ENCODE measurements at regions not wholly inside any gene's neighbourhood (a gene's known extent, or its start where the extent isn't known, plus 50 kb on each side); places are given as distances from the start of the nearest gene placed in this dataset.

DNA sequence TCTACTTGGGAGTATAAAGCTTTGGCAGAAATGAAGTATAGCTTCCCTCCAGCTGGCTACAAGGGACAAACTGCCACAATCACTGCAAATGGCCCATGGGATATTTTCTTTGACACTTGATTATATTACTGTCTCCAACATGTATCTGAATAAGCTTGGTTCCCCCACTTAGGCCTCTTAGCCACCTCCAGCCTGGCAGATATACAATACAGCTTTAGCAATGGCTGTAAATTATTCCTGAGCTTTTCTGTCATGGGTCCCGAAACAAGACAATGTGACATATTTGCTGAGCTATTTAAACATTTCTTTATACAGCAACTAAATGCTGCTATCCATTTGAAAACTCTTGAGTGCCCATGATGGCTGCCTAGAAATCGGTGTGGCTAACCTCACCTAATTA lies 406.2 kb downstream of the SUCLG1 start:
- Histone ChIP-seq H3K9me3 (ENCODE audit: insufficient read depth, low read depth, low read length) (no peaks in the 10 kb centered on the region), H3K9ac (ENCODE audit: low read depth, low read length) (no peak overlapping the region), H3K27me3 (ENCODE audit: insufficient read depth, low read length) (no peaks in the 10 kb centered on the region), H3K27ac (ENCODE audit: low read depth, low read length) (no peak overlapping the region), H3K4me1 (ENCODE audit: insufficient read depth, low read length) (no peaks in the 10 kb centered on the region), H3K4me3 (ENCODE audit: low read length) (no peak overlapping the region), H3K36me3 (ENCODE audit: insufficient read depth, low read length) (no peaks in the 10 kb centered on the region)
- 69% methylated on average over 2 of the region's 2 CpGs for WGBS

DNA sequence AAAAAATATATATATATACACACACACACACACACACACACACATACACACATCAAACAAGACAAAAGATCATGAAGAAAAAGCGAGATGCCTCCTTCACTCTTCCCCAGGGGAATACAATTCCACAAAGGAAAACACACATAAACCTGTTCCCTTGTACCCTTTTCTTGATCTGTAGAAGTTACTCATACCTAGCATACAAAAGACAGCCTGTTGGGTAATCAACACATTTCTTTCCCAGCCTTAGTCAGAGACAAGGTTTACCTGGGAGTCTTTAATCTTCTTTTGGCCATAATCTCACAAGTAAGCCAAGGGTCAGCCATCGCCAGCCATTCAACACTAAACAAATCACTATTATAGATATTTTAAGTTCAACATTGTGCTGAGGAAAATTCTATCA lies 407.0 kb downstream of the SUCLG1 start:
- no peaks in the 10 kb centered on the region for H3K27me3 ChIP-seq (ENCODE audit: insufficient read depth, low read length)
- no peaks in the 10 kb centered on the region for H3K9me3 ChIP-seq (ENCODE audit: insufficient read depth, low read depth, low read length)
- H3K4me1 ChIP-seq (ENCODE audit: insufficient read depth, low read length), result no peaks in the 10 kb centered on the region
- H3K9ac ChIP-seq (ENCODE audit: low read depth, low read length), result no peak overlapping the region
- WGBS, result 100% methylated on average over 1 of the region's 2 CpGs
- H3K36me3 ChIP-seq (ENCODE audit: insufficient read depth, low read length), result no peaks in the 10 kb centered on the region
- no peak overlapping the region for H3K27ac ChIP-seq (ENCODE audit: low read depth, low read length)
- H3K4me3 ChIP-seq (ENCODE audit: low read length), result no peak overlapping the region

DNA sequence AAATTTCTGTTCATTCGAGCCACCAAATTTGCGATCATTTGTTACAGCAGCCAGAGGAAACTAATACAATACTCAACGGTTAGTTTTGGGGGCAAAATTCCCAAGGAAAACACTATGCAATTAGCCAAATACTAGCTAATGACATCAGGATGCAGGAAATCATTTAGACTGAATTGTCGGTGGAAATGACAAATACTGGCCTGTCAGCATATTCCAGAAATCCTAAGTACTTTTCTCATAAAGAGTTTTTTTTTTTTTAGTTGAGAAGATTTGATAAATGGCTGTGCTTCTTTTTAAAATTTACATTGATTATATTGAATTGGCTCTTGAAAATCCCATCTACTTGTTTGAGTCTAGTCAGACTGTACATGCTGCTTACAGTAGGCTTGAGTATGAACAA lies 410.1 kb downstream of the SUCLG1 start:
- Histone ChIP-seq H3K27ac (ENCODE audit: low read depth, low read length) (no peak overlapping the region), H3K9ac (ENCODE audit: low read depth, low read length) (no peak overlapping the region), H3K4me3 (ENCODE audit: low read length) (no peak overlapping the region), H3K4me1 (ENCODE audit: insufficient read depth, low read length) (no peaks in the 10 kb centered on the region), H3K27me3 (ENCODE audit: insufficient read depth, low read length) (no peaks in the 10 kb centered on the region), H3K9me3 (ENCODE audit: insufficient read depth, low read depth, low read length) (no peaks in the 10 kb centered on the region), H3K36me3 (ENCODE audit: insufficient read depth, low read length) (no peaks in the 10 kb centered on the region)
- 98% methylated on average over 4 of the region's 4 CpGs for WGBS

DNA sequence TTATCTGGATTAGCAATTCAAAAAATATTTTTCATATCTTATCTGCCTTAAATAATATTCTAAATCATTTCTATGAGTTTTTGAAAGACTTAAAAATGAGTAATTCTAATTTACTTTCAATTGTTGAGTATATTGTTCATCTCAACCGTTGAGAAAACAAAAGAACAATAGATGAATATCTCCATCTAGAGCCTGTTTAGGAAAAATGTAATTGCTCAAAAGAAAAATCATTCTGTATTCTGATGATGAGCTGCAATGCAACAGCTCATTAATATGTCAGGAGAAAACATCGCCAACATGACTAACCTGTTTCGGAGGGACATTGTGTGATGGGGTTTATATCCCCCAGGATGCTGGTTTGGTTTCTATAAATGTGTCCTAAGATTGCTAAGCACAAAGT lies 417.6 kb downstream of the SUCLG1 start:
- 99% methylated on average over 2 of the region's 3 CpGs for WGBS

DNA sequence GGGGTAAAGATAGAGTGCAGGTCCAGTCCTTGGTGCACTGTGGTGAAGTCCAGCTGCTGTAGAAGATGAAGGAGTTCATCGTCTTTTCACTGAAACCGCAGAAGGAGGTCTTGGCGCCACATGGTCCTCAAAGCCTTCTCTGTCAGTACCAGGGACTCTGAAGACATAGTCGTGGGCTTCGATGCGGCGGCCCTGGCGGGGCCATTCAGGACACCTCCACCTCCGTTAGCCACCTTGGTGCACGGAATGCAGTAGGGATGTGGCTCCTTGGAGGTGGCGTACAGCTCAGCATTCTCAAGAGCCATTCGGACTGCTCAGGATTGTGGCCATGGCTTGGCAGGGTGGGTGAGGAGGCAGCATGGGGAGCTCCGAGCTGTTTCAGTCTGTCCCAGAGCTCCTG lies 418.8 kb downstream of the SUCLG1 start:
- Histone ChIP-seq H3K36me3 (ENCODE audit: insufficient read depth, low read length) (no peaks in the 10 kb centered on the region), H3K4me3 (ENCODE audit: low read length) (no peak overlapping the region), H3K4me1 (ENCODE audit: insufficient read depth, low read length) (no peaks in the 10 kb centered on the region), H3K27ac (ENCODE audit: low read depth, low read length) (no peak overlapping the region), H3K9me3 (ENCODE audit: insufficient read depth, low read depth, low read length) (no peaks in the 10 kb centered on the region), H3K27me3 (ENCODE audit: insufficient read depth, low read length) (no peaks in the 10 kb centered on the region), H3K9ac (ENCODE audit: low read depth, low read length) (no peak overlapping the region)
- 97% methylated on average over 13 of the region's 13 CpGs for WGBS

More for the DNA sequence above, 417.6 kb downstream of the SUCLG1 start:
- Histone ChIP-seq H3K27me3 (ENCODE audit: insufficient read depth, low read length) (no peaks in the 10 kb centered on the region), H3K27ac (ENCODE audit: low read depth, low read length) (no peak overlapping the region), H3K9me3 (ENCODE audit: insufficient read depth, low read depth, low read length) (no peaks in the 10 kb centered on the region), H3K4me3 (ENCODE audit: low read length) (no peak overlapping the region), H3K9ac (ENCODE audit: low read depth, low read length) (no peak overlapping the region), H3K36me3 (ENCODE audit: insufficient read depth, low read length) (no peaks in the 10 kb centered on the region), H3K4me1 (ENCODE audit: insufficient read depth, low read length) (no peaks in the 10 kb centered on the region)

DNA sequence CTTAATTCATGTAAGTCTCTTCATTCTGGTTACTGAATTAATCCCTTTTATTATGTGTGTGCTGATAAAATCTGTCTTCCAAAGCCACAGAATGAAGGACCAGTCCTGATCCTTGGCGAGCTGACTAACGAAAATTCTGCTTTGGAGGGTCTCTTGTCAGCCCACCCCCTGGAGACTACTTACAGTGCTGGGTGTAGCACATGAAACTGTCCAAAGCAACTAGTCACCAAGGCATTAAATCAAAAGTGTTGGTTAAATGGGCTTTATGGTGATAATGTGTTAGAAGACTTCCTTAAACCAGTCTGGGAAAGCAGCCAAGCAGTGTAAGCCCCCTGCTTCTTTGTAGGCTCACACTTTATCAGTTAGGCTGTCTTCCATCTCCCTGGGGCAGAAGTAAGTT lies 420.2 kb downstream of the SUCLG1 start:
- Histone ChIP-seq H3K27ac (ENCODE audit: low read depth, low read length) (no peak overlapping the region), H3K9ac (ENCODE audit: low read depth, low read length) (no peak overlapping the region), H3K4me1 (ENCODE audit: insufficient read depth, low read length) (no peaks in the 10 kb centered on the region), H3K9me3 (ENCODE audit: insufficient read depth, low read depth, low read length) (no peaks in the 10 kb centered on the region), H3K36me3 (ENCODE audit: insufficient read depth, low read length) (no peaks in the 10 kb centered on the region), H3K4me3 (ENCODE audit: low read length) (no peak overlapping the region), H3K27me3 (ENCODE audit: insufficient read depth, low read length) (no peaks in the 10 kb centered on the region)
- WGBS, result 83% methylated on average over 2 of the region's 2 CpGs

DNA sequence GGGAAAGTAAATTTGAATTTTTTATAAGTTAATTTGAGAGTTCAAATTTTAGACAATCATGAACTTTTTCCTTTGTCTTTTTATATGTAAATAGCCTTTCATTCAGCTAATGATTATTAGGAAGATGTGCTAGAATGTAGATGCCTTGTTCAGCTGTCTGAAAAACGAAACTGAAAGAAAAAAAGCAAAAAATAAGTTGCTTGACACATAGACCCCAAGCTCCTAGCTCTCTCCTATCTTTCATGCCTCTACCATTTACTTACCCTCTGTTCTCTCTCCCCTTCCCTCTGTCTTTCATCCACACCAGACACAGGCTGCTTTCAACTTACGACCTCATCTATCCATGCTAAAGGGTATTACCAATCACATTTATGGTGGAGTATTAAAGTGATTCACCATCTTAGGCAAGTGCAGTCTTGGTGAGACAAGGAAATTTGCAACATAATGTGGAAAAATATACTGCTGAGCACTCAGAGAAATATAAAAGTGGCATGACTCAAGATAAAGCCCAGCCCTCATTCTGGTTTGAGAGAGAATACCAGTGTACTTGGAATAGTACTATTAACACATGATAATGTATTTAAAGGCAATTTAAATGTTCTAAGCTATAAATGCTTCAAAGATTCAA lies 425.6 kb downstream of the SUCLG1 start:
- Histone ChIP-seq H3K36me3 (ENCODE audit: insufficient read depth, low read length) (no peaks in the 10 kb centered on the region), H3K9me3 (ENCODE audit: insufficient read depth, low read depth, low read length) (no peaks in the 10 kb centered on the region), H3K27ac (ENCODE audit: low read depth, low read length) (no peak overlapping the region), H3K9ac (ENCODE audit: low read depth, low read length) (no peak overlapping the region), H3K4me3 (ENCODE audit: low read length) (no peak overlapping the region), H3K27me3 (ENCODE audit: insufficient read depth, low read length) (no peaks in the 10 kb centered on the region), H3K4me1 (ENCODE audit: insufficient read depth, low read length) (no peaks in the 10 kb centered on the region)
- WGBS, result 92% methylated on average over 1 of the region's 2 CpGs

DNA sequence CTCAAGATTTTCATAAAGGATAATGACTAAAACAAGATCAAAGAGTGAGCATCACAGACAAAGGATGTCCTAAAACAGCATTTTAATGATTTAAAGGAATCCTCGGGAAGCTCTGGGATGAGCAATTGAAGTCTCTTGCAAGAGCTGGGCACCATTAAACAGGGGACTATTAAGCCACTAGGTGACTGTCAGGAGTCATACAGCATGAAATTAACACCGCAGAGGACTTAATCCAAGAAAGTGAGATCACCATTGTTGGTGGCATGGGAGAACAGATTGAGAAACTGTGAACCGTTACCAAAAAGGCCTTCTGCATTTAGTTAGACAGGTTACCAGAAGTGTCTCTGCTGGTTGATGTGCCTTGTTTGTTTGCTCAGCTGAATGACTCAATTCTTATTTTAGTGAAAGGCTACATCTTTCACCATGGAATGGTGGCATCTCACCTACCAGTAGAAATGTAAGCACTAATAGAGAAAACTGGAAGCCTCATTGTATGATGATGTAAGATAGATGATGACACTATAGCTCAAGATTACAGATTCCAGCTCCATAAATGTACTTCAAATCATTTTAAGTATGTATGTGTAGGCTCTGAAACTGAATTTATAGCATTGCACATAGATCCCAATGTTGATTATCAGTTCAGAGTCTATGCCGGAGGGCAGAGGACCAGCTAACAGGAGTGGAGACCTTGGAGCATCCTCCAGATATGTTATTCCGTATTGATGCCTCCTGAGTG lies 427.6 kb downstream of the SUCLG1 start:
- 94% methylated on average over 5 of the region's 5 CpGs for WGBS
- Histone ChIP-seq H3K4me1 (ENCODE audit: insufficient read depth, low read length) (no peaks in the 10 kb centered on the region), H3K9me3 (ENCODE audit: insufficient read depth, low read depth, low read length) (no peaks in the 10 kb centered on the region), H3K36me3 (ENCODE audit: insufficient read depth, low read length) (no peaks in the 10 kb centered on the region), H3K27me3 (ENCODE audit: insufficient read depth, low read length) (no peaks in the 10 kb centered on the region), H3K27ac (ENCODE audit: low read depth, low read length) (no peak overlapping the region), H3K4me3 (ENCODE audit: low read length) (no peak overlapping the region), H3K9ac (ENCODE audit: low read depth, low read length) (no peak overlapping the region)

DNA sequence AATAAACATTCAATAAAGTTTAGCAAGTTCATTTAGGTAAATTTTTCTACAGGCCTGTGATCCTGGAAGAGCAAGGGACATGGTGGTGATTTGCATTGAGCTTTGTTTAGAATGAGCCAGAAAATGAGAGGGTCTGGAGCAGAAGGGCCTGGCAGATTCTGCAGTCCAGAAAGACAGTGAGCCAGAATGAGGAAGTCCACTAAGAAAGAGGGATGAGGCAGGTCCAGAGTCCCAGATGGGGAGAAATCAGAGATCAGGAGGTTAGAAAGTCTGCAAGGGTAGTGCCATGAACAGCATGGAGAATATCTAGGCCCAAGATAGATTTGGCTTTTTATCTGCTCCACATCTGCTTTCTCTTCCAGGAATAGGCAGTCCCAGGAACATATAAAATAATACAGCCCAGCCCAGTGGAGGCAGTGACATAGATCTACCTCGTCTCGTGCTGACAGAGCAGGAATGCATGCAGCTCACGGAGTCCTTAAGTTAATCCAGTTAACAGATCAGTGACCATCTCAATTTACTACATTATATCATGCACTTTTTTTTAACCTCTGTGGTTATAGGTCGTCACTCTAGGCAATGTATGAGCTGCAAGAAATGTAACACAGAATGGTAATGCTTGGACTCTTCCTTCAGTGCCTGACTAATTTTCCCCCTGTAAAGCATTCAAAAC lies 429.0 kb downstream of the SUCLG1 start:
- Histone ChIP-seq H3K27ac (ENCODE audit: low read depth, low read length) (no peak overlapping the region), H3K4me1 (ENCODE audit: insufficient read depth, low read length) (no peaks in the 10 kb centered on the region), H3K36me3 (ENCODE audit: insufficient read depth, low read length) (no peaks in the 10 kb centered on the region), H3K9me3 (ENCODE audit: insufficient read depth, low read depth, low read length) (no peaks in the 10 kb centered on the region), H3K9ac (ENCODE audit: low read depth, low read length) (no peak overlapping the region), H3K27me3 (ENCODE audit: insufficient read depth, low read length) (no peaks in the 10 kb centered on the region), H3K4me3 (ENCODE audit: low read length) (no peak overlapping the region)
- WGBS, result 95% methylated on average over 4 of the region's 4 CpGs

DNA sequence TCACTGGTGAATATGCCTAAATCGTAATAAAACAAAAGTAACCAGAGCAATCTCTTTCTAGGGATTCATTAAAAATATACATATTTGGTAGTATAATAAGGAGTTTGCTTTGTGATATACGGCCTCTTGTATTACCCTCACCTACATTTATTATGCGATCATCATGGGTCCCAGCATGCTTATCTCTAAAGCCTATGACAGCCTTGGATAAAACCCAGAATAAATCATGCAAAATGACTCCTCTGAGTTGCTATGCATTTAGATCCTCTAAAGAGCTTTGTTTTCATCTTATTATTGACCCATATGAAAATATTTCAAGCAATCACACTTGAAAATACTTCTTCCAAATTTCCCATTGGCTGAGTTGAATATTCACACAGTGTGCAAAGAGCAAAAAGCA lies 432.3 kb downstream of the SUCLG1 start:
- Histone ChIP-seq H3K27me3 (ENCODE audit: insufficient read depth, low read length) (no peaks in the 10 kb centered on the region), H3K9me3 (ENCODE audit: insufficient read depth, low read depth, low read length) (no peaks in the 10 kb centered on the region), H3K27ac (ENCODE audit: low read depth, low read length) (no peak overlapping the region), H3K4me1 (ENCODE audit: insufficient read depth, low read length) (no peaks in the 10 kb centered on the region), H3K9ac (ENCODE audit: low read depth, low read length) (no peak overlapping the region), H3K36me3 (ENCODE audit: insufficient read depth, low read length) (no peaks in the 10 kb centered on the region), H3K4me3 (ENCODE audit: low read length) (no peak overlapping the region)
- 97% methylated on average over 2 of the region's 3 CpGs for WGBS

DNA sequence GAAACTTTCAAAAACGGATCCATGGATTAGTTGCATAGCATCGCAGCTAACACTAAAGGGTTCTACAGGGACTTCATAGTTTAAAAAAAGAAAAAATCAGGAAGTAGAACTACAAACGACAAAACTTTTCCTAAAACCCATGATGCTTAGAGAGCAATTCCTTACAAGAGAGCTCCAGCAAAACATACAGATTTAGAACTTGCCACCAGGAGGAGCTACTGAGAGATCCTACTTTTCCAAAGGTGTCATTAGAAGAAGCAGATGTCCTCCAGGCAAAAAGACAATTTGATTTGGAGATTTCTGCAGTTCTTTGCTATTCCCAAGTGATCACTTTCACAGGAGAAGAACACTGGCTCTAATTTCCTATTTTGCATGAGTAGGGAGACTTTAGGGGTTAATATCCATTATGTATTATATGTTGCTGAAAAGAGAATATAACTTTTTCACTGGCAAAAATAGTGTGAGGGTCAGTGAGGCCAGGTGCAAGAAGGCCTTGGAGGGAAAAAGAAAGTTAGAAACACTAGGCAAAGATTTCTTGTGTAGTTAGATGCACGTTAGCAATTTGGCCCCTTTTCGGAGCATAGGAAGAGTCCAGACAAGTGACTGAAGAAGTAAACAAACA lies 436.2 kb downstream of the SUCLG1 start:
- Histone ChIP-seq H3K9me3 (ENCODE audit: insufficient read depth, low read depth, low read length) (no peaks in the 10 kb centered on the region), H3K27ac (ENCODE audit: low read depth, low read length) (no peak overlapping the region), H3K9ac (ENCODE audit: low read depth, low read length) (no peak overlapping the region), H3K4me1 (ENCODE audit: insufficient read depth, low read length) (no peaks in the 10 kb centered on the region), H3K4me3 (ENCODE audit: low read length) (no peak overlapping the region), H3K36me3 (ENCODE audit: insufficient read depth, low read length) (no peaks in the 10 kb centered on the region), H3K27me3 (ENCODE audit: insufficient read depth, low read length) (no peaks in the 10 kb centered on the region)
- 65% methylated on average over 5 of the region's 5 CpGs for WGBS

All from HUES64 (cell line).